DND-41 (cell line): ENCODE measurements at regions not wholly inside any gene's neighbourhood (a gene's known extent, or its start where the extent isn't known, plus 50 kb on each side); places are given as distances from the start of the nearest gene placed in this dataset.

Experiments
- ATAC-seq: fragments of 200-7000 bp; cut with Tn5 transposase; 3 replicates; pipeline ENCODE4 v1.9.1; 2021; ENCODE audit warnings: low read depth; ENCODE audit not compliant: insufficient read depth
- DNase-seq: peaks from one replicate; pipeline ENCODE4 v3.0.0-alpha.2; 2020
- H2AFZ ChIP-seq: 2 replicates; pipeline ENCODE4 v1.6.0; 2012; ENCODE audit warnings: low read depth, low read length
- H3K27ac ChIP-seq: 2 replicates; pipeline ENCODE4 v1.5.1; 2012; ENCODE audit warnings: low read length, inconsistent platforms
- H3K27me3 ChIP-seq: fragments of 200-600 bp; sonication (generic); 2 replicates; pipeline ENCODE4 v1.6.0; 2012; ENCODE audit warnings: low read length, mild to moderate bottlenecking, inconsistent platforms; ENCODE audit not compliant: insufficient read depth, poor library complexity
- H3K36me3 ChIP-seq: 2 replicates; pipeline ENCODE4 v1.5.1; 2012; ENCODE audit warnings: low read length, inconsistent platforms; ENCODE audit not compliant: insufficient read depth
- H3K4me1 ChIP-seq: 2 replicates; pipeline ENCODE4 v1.5.1; 2012; ENCODE audit warnings: mild to moderate bottlenecking, low read length; ENCODE audit not compliant: insufficient read depth
- H3K4me2 ChIP-seq: 2 replicates; pipeline ENCODE4 v1.6.0; 2012; ENCODE audit warnings: mild to moderate bottlenecking, moderate library complexity, low read length, inconsistent platforms; ENCODE audit not compliant: insufficient read depth
- H3K4me3 ChIP-seq, 2 experiments: fragments of 200-600 bp in 1 of 2; shearing (Covaris generic) in 1 of 2; 2 replicates each; pipeline ENCODE4 v1.5.1; 2012 to 2016; ENCODE audit warnings: inconsistent platforms in 2 of 2, low read length in 2 of 2, mild to moderate bottlenecking in 2 of 2, low read depth in 1 of 2, moderate library complexity in 1 of 2
- H3K79me2 ChIP-seq: 2 replicates; pipeline ENCODE4 v1.6.0; 2012; ENCODE audit warnings: low read length, inconsistent platforms; ENCODE audit not compliant: insufficient read depth
- H3K9ac ChIP-seq: 2 replicates; pipeline ENCODE4 v1.6.0; 2012; ENCODE audit warnings: low read depth, mild to moderate bottlenecking, inconsistent platforms, low read length, moderate library complexity
- H3K9me3 ChIP-seq: 2 replicates; pipeline ENCODE4 v1.5.1; 2012; ENCODE audit warnings: low read length, moderate library complexity, mild to moderate bottlenecking, inconsistent platforms; ENCODE audit not compliant: insufficient read depth, severe bottlenecking
- H4K20me1 ChIP-seq: 2 replicates; pipeline ENCODE4 v1.6.0; 2012; ENCODE audit warnings: low read length; ENCODE audit not compliant: insufficient read depth
- EZH2 ChIP-seq: IDR thresholded peaks from 3 replicates; pipeline ENCODE4 v1.6.1; 2012; ENCODE audit warnings: borderline replicate concordance, low read depth, mild to moderate bottlenecking, moderate library complexity, low read length, inconsistent platforms; ENCODE audit not compliant: severe bottlenecking
- TF ChIP-seq, protein P1 (sequence below): IDR thresholded peaks from 2 replicates; pipeline ENCODE4 v1.5.1; 2012; ENCODE audit warnings: borderline replicate concordance, low read length, moderate library complexity, mild to moderate bottlenecking; ENCODE audit not compliant: poor library complexity, severe bottlenecking; ENCODE audit errors: extremely low read depth

DNA sequence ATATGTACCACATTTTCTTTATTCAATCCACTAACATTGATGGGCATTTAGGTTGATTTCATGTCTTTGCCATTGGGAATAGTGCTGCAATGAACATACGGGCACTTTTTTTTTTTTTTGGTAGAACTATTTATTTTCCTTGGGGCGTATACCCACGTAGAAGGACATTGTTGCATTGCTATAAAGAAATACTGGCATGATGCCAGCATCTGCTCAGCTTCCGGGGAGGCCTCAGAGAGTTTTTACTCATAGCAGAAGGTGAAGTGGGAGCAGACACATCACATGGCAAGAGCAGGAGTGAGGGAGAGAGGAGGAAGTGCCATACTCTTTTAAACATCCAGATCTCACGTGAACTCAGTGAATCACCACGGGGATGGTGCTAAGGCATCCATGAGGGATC lies 197.0 kb downstream of the SQOR start:
- ATAC-seq (no peak), DNase-seq (no peak)
- Histone ChIP-seq H3K4me3 (no peak overlapping the region), H3K27ac (no peak overlapping the region), H4K20me1 (no peaks in the 10 kb centered on the region), H3K27me3 (no peaks in the 10 kb centered on the region), H3K9me3 (no peaks in the 10 kb centered on the region), H3K79me2 (no peaks in the 10 kb centered on the region), H3K4me2 (no peak overlapping the region), H3K4me1 (no peaks in the 10 kb centered on the region), H2AFZ (no peak overlapping the region), H3K9ac (no peak overlapping the region), H3K36me3 (no peaks in the 10 kb centered on the region)
- TF ChIP-seq EZH2 = no peak
- TF ChIP-seq, protein P1, sequence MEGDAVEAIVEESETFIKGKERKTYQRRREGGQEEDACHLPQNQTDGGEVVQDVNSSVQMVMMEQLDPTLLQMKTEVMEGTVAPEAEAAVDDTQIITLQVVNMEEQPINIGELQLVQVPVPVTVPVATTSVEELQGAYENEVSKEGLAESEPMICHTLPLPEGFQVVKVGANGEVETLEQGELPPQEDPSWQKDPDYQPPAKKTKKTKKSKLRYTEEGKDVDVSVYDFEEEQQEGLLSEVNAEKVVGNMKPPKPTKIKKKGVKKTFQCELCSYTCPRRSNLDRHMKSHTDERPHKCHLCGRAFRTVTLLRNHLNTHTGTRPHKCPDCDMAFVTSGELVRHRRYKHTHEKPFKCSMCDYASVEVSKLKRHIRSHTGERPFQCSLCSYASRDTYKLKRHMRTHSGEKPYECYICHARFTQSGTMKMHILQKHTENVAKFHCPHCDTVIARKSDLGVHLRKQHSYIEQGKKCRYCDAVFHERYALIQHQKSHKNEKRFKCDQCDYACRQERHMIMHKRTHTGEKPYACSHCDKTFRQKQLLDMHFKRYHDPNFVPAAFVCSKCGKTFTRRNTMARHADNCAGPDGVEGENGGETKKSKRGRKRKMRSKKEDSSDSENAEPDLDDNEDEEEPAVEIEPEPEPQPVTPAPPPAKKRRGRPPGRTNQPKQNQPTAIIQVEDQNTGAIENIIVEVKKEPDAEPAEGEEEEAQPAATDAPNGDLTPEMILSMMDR = no peak

GRCh38 chr15:45834622-45835021 lies 199.8 kb downstream of the SQOR start:
- H2AFZ ChIP-seq = no peak overlapping the region
- no peak overlapping the region for H3K4me2 ChIP-seq
- no peaks in the 10 kb centered on the region for H3K27me3 ChIP-seq
- ATAC-seq = no peak
- no peaks in the 10 kb centered on the region for H3K79me2 ChIP-seq
- DNase-seq = no peak
- H3K36me3 ChIP-seq = no peaks in the 10 kb centered on the region
- H4K20me1 ChIP-seq = no peaks in the 10 kb centered on the region
- H3K9me3 ChIP-seq = no peaks in the 10 kb centered on the region
- H3K27ac ChIP-seq = no peak overlapping the region
- no peak overlapping the region for H3K4me3 ChIP-seq
- no peaks in the 10 kb centered on the region for H3K4me1 ChIP-seq
- H3K9ac ChIP-seq = no peak overlapping the region
- TF ChIP-seq, protein P1 = no peak

DNA sequence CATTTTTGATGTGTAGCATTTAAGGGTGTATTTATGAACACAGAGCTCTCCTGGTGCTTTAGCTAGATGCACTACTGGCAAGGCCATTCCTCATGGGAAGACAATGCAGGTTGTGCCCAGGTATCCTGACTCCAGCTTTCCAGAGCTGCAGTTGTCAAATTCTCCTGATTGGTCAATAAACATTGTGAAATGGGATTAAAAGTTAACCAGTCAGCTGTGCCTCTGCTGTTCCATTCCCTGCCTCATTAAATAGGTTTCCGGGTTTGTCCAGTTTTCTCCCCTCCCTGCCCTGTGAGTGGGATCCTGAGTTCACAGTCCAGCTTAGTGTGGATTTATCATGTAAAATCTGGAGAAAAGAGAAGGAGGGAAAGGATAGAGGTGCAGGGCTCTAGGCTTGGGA lies 207.3 kb downstream of the SQOR start:
- no peaks in the 10 kb centered on the region for H4K20me1 ChIP-seq
- H3K9ac ChIP-seq = no peak overlapping the region
- H3K27me3 ChIP-seq = no peaks in the 10 kb centered on the region
- no peaks in the 10 kb centered on the region for H3K4me1 ChIP-seq
- no peak overlapping the region for H2AFZ ChIP-seq
- no peak overlapping the region for H3K4me2 ChIP-seq
- no peaks in the 10 kb centered on the region for H3K36me3 ChIP-seq
- no peaks in the 10 kb centered on the region for H3K79me2 ChIP-seq
- no peak for TF ChIP-seq EZH2
- TF ChIP-seq, protein P1 = no peak
- no peak for ATAC-seq
- no peak for DNase-seq
- H3K27ac ChIP-seq = no peak overlapping the region
- H3K4me3 ChIP-seq = no peak overlapping the region
- H3K9me3 ChIP-seq = no peaks in the 10 kb centered on the region

- Histone ChIP-seq H3K9ac (no peak overlapping the region), H3K4me2 (no peak overlapping the region), H4K20me1 (no peaks in the 10 kb centered on the region), H3K79me2 (no peaks in the 10 kb centered on the region), H2AFZ (no peak overlapping the region), H3K4me1 (no peaks in the 10 kb centered on the region), H3K27ac (no peak overlapping the region), H3K27me3 (no peaks in the 10 kb centered on the region), H3K9me3 (no peaks in the 10 kb centered on the region), H3K36me3 (no peaks in the 10 kb centered on the region), H3K4me3 (no peak overlapping the region)
- ATAC-seq = no peak
- DNase-seq = no peak
- TF ChIP-seq, protein P1 = no peak
- no peak for TF ChIP-seq EZH2
Observed at GRCh38 chr15:45847645-45848044, 212.8 kb downstream of the SQOR start.
